ENCODE measurements at regions not wholly inside any gene's neighbourhood (a gene's known extent, or its start where the extent isn't known, plus 50 kb on each side); places are given as distances from the start of the nearest gene placed in this dataset.

GRCh38 chr9:93792358-93792757, 162.8 kb downstream of the BARX1 start:
- H3K9me3 ChIP-seq (ENCODE audit: control insufficient read depth, insufficient read depth, low read depth, low read length), result no peaks in the 10 kb centered on the region
- no peak overlapping the region for H3K4me2 ChIP-seq (ENCODE audit: extremely low read depth, insufficient read depth, low read length)
- no peak overlapping the region for H3K4me3 ChIP-seq (replicated peaks in 1 of 4; ENCODE audit: control extremely low read depth in 1 of 4, insufficient read depth in 1 of 4, low read depth in 3 of 4, low read length in 4 of 4)
- no peak overlapping the region for H3K27ac ChIP-seq (ENCODE audit: insufficient read depth, low read length)
- no peaks in the 10 kb centered on the region for H3K36me3 ChIP-seq (ENCODE audit: control insufficient read depth, insufficient read depth, low read length)
- TF ChIP-seq EZH2 (IDR thresholded peaks at IDR 0.05; ENCODE audit: low read length, missing control alignments) (no peak), CTCF (conservative IDR thresholded peaks at IDR 0.05 in 1 of 2, IDR thresholded peaks at IDR 0.05 in 1 of 2; ENCODE audit: low read depth in 1 of 2, low read length in 2 of 2) (no peak)
- H3K79me2 ChIP-seq (ENCODE audit: control insufficient read depth, insufficient read depth, low read length), result no peaks in the 10 kb centered on the region
- no peaks in the 10 kb centered on the region for H3K4me1 ChIP-seq (ENCODE audit: control insufficient read depth, extremely low read depth, insufficient read depth, low read length)
- no peaks in the 10 kb centered on the region for H3K27me3 ChIP-seq (ENCODE audit: control insufficient read depth, insufficient read depth, low read length)
- no peak for DNase-seq (ENCODE audit: low read depth in 2 of 2)
- no peaks in the 10 kb centered on the region for H4K20me1 ChIP-seq (ENCODE audit: control insufficient read depth, extremely low read depth, insufficient read depth, low read length)
- H3K9ac ChIP-seq (ENCODE audit: insufficient read depth, low read length), result no peak overlapping the region
- no peak overlapping the region for H2AFZ ChIP-seq (ENCODE audit: low read length)

- no peaks in the 10 kb centered on the region for H3K27me3 ChIP-seq (ENCODE audit: control insufficient read depth, insufficient read depth, low read length)
- no peaks in the 10 kb centered on the region for H3K36me3 ChIP-seq (ENCODE audit: control insufficient read depth, insufficient read depth, low read length)
- H3K4me1 ChIP-seq (ENCODE audit: control insufficient read depth, extremely low read depth, insufficient read depth, low read length), result no peaks in the 10 kb centered on the region
- H3K4me2 ChIP-seq (ENCODE audit: extremely low read depth, insufficient read depth, low read length), result no peak overlapping the region
- no peaks in the 10 kb centered on the region for H4K20me1 ChIP-seq (ENCODE audit: control insufficient read depth, extremely low read depth, insufficient read depth, low read length)
- H2AFZ ChIP-seq (ENCODE audit: low read length), result no peak overlapping the region
- no peaks in the 10 kb centered on the region for H3K9me3 ChIP-seq (ENCODE audit: control insufficient read depth, insufficient read depth, low read depth, low read length)
- H3K4me3 ChIP-seq (replicated peaks in 1 of 4; ENCODE audit: control extremely low read depth in 1 of 4, insufficient read depth in 1 of 4, low read depth in 3 of 4, low read length in 4 of 4), result no peak overlapping the region
- no peaks in the 10 kb centered on the region for H3K79me2 ChIP-seq (ENCODE audit: control insufficient read depth, insufficient read depth, low read length)
- H3K27ac ChIP-seq (ENCODE audit: insufficient read depth, low read length), result no peak overlapping the region
- no peak for DNase-seq (ENCODE audit: low read depth in 2 of 2)
- H3K9ac ChIP-seq (ENCODE audit: insufficient read depth, low read length), result no peak overlapping the region
- TF ChIP-seq CTCF (conservative IDR thresholded peaks at IDR 0.05 in 1 of 2, IDR thresholded peaks at IDR 0.05 in 1 of 2; ENCODE audit: low read depth in 1 of 2, low read length in 2 of 2) (no peak), EZH2 (IDR thresholded peaks at IDR 0.05; ENCODE audit: low read length, missing control alignments) (no peak)
Measured at GRCh38 chr9:93786204-93786603, 169.0 kb downstream of the BARX1 start.

DNA sequence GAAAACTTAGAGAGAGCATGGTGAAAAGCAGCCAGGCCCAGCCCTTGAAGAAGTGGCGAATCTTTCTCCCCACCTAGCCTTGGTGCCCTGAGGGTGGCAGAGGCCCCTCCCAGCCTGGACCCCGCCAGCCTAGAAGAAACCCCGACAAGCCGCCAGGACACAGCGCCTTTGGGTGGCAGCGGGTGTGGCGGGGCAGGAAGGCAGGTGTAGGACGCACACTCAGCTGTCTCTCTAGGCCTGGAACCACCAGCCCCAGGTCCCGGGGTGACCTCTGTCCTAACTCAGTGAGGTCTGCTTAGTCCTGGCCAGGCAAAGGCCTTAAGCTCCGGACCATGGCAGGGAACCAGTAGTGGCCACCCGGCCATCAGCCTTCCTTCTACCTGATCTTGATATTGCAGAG, 178.3 kb downstream of the BARX1 start:
- no peaks in the 10 kb centered on the region for H3K36me3 ChIP-seq (ENCODE audit: control insufficient read depth, insufficient read depth, low read length)
- no peak overlapping the region for H2AFZ ChIP-seq (ENCODE audit: low read length)
- H4K20me1 ChIP-seq (ENCODE audit: control insufficient read depth, extremely low read depth, insufficient read depth, low read length), result no peaks in the 10 kb centered on the region
- TF ChIP-seq CTCF (conservative IDR thresholded peaks at IDR 0.05 in 1 of 2, IDR thresholded peaks at IDR 0.05 in 1 of 2; ENCODE audit: low read depth in 1 of 2, low read length in 2 of 2) (no peak), EZH2 (IDR thresholded peaks at IDR 0.05; ENCODE audit: low read length, missing control alignments) (no peak)
- no peaks in the 10 kb centered on the region for H3K9me3 ChIP-seq (ENCODE audit: control insufficient read depth, insufficient read depth, low read depth, low read length)
- no peak overlapping the region for H3K9ac ChIP-seq (ENCODE audit: insufficient read depth, low read length)
- no peak overlapping the region for H3K4me2 ChIP-seq (ENCODE audit: extremely low read depth, insufficient read depth, low read length)
- H3K4me3 ChIP-seq (replicated peaks in 1 of 4; ENCODE audit: control extremely low read depth in 1 of 4, insufficient read depth in 1 of 4, low read depth in 3 of 4, low read length in 4 of 4), result no peak overlapping the region
- no peaks in the 10 kb centered on the region for H3K4me1 ChIP-seq (ENCODE audit: control insufficient read depth, extremely low read depth, insufficient read depth, low read length)
- no peaks in the 10 kb centered on the region for H3K79me2 ChIP-seq (ENCODE audit: control insufficient read depth, insufficient read depth, low read length)
- no peak overlapping the region for H3K27ac ChIP-seq (ENCODE audit: insufficient read depth, low read length)
- no peak for DNase-seq (ENCODE audit: low read depth in 2 of 2)
- H3K27me3 ChIP-seq (ENCODE audit: control insufficient read depth, insufficient read depth, low read length), result no peaks in the 10 kb centered on the region
